Stimulated activated CD4-positive, alpha-beta T cell treated with anti-CD3 and anti-CD28 coated beads, Interleukin-12 subunit alpha, Interleukin-12 subunit beta, amount 100 ng/mL, for 48 hours (primary cell): ENCODE measurements at regions not wholly inside any gene's neighbourhood (a gene's known extent, or its start where the extent isn't known, plus 50 kb on each side); places are given as distances from the start of the nearest gene placed in this dataset.
"Not testable (repeated sequence)": the region's sequence is repeated elsewhere in the genome, so short reads cannot be mapped to it uniquely, and the experiment has no call there.

Source experiments
- DNase-seq, 3 donors: peaks; one replicate each; pipeline ENCODE4 v3.0.0-alpha.2; 2020; ENCODE audit warnings: low read depth in 2 of 3, low spot score in 1 of 3

- no peak for DNase-seq
Measured at GRCh38 chr5:112533362-112533761, 114.3 kb upstream of the EPB41L4A start.

GRCh38 chr5:112534067-112534583, 115.0 kb upstream of the EPB41L4A start:
- DNase-seq, result no peak

GRCh38 chr5:112534611-112535255, 115.7 kb upstream of the EPB41L4A start:
- no peak for DNase-seq

- DNase-seq, result no peak
Measured at GRCh38 chr5:112535356-112535755, 116.3 kb upstream of the EPB41L4A start.

GRCh38 chr5:112544558-112544957, 125.5 kb upstream of the EPB41L4A start:
- DNase-seq, result not testable (repeated sequence)

- DNase-seq, result no peak
Measured at GRCh38 chr5:112546946-112547592, 128.0 kb upstream of the EPB41L4A start.

GRCh38 chr5:112548246-112548881, 129.3 kb upstream of the EPB41L4A start:
- DNase-seq, result no peak

- DNase-seq, result no peak
Measured at GRCh38 chr5:112549127-112549526, 130.1 kb upstream of the EPB41L4A start.

- no peak for DNase-seq
Measured at GRCh38 chr5:112549605-112550166, 130.6 kb upstream of the EPB41L4A start.

- peak in 1 of 3 donors; percentile 21 for DNase-seq
Measured at GRCh38 chr5:112551419-112552032, 132.4 kb upstream of the EPB41L4A start.

- DNase-seq, result no peak
Measured at GRCh38 chr5:112552216-112552615, 133.1 kb upstream of the EPB41L4A start.

- no peak for DNase-seq
Measured at GRCh38 chr5:112552791-112553190, 133.7 kb upstream of the EPB41L4A start.

GRCh38 chr5:112554101-112554977, 135.3 kb upstream of the EPB41L4A start:
- DNase-seq, result no peak

GRCh38 chr5:112555197-112555596, 136.1 kb upstream of the EPB41L4A start:
- no peak for DNase-seq

- no peak for DNase-seq
Measured at GRCh38 chr5:112555691-112556090, 136.6 kb upstream of the EPB41L4A start.

- DNase-seq, result not testable (repeated sequence)
Measured at GRCh38 chr5:112559501-112559900, 140.4 kb upstream of the EPB41L4A start.

- no peak for DNase-seq
Measured at GRCh38 chr5:112560371-112560770, 141.3 kb upstream of the EPB41L4A start.

GRCh38 chr5:112563169-112563826, 144.2 kb upstream of the EPB41L4A start:
- no peak for DNase-seq

GRCh38 chr5:112566251-112566650, 147.2 kb upstream of the EPB41L4A start:
- DNase-seq, result no peak

GRCh38 chr5:112569596-112569995, 150.5 kb upstream of the EPB41L4A start:
- no peak for DNase-seq
